NK-92 treated with Interleukin-12 subunit alpha and Interleukin-12 subunit beta, amount 100 ng/mL, for 24 hours (cell line): ENCODE measurements at regions not wholly inside any gene's neighbourhood (a gene's known extent, or its start where the extent isn't known, plus 50 kb on each side); places are given as distances from the start of the nearest gene placed in this dataset.

ENCODE experiments used
- DNase-seq: peaks from one replicate; lab custom pipeline; 2025; lab: John Stamatoyannopoulos, UW

GRCh38 chr2:237171396-237171795, 85.7 kb downstream of the COPS8 start:
- no peak for DNase-seq

GRCh38 chr2:237171881-237172280, 86.2 kb downstream of the COPS8 start:
- DNase-seq = no peak

- no peak for DNase-seq
These were observed 91.4 kb downstream of the COPS8 start for GRCh38 chr2:237177052-237177451.

DNA sequence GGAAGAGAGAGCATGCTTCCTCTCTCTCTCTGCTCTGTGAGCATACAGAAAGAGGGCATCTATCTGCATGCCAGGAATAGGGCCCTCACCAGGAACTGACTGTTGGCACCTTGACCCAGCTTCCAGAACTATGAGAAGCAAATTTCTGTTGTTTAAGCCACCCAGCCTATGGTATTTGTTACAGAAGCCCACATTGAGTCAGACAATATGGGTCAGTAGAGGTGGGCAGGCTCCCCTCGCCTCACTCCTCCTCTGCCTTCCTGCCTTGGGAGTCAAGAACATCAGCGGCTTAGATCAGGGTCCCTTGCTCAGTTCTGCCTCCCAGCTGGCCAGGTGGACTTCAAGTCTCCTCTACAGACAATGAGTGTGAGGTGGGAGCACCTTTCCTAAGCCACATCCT, 92.3 kb downstream of the COPS8 start:
- no peak for DNase-seq

DNA sequence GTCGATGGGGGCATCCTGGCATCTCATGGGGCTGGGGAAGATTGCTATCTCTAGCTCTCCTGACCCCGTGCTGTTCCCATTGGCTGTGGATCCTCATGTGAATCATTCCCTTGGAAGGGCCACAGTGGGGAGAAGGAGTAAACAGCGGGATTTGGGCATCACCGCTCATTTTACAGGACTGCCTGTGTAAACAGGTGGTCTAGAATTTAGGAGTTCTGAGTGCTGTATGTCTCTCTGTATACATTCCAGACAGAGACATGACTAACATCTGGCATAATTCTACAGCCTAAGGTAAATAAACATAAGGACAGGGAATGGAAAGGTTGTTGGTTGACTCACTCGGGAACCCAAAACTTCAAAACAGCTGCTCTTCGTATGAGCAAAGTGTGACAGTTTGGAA, 92.7 kb downstream of the COPS8 start:
- DNase-seq = no peak

GRCh38 chr2:237179161-237179560, 93.5 kb downstream of the COPS8 start:
- no peak for DNase-seq

GRCh38 chr2:237180187-237180586, 94.5 kb downstream of the COPS8 start:
- no peak for DNase-seq

GRCh38 chr2:237180987-237181386, 95.3 kb downstream of the COPS8 start:
- DNase-seq = no peak

- DNase-seq = no peak
These were observed 96.2 kb downstream of the COPS8 start for GRCh38 chr2:237181844-237182243.

- no peak for DNase-seq
These were observed 96.9 kb downstream of the COPS8 start for GRCh38 chr2:237182422-237183123.

DNA sequence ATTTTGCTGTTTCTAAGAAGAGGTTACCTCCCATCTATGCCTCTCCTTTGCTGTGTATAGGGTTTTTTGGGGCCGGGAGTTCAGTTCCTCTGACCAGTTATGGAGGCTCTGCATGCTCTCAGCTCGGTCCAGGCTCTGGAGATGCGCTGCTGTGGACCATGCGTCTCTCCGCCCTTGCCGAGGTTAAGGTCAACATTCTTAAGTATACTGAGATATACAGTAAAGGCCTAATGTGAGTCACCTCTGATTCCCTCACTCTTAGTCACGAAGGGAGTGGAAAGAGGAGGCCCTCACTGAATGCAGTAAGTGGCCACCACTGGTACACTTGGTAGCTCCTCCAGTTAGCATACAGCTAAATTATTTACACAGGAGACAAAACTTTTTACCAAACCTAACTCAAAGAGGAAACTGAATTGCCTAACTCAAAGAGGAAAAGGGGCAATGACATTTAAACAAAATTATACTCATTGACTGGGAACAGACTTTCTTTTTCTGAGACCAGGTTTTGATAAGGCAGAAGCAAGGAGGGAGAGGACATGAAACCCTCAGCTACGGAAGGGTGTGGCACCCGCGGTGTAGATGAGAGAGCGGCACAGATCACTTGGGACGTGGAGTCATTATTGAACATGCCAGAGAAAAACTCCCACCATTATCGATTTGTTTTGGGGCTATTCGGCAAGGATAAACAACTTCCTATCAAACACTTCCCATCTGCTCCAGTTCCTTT, 98.7 kb downstream of the COPS8 start:
- DNase-seq = no peak

DNA sequence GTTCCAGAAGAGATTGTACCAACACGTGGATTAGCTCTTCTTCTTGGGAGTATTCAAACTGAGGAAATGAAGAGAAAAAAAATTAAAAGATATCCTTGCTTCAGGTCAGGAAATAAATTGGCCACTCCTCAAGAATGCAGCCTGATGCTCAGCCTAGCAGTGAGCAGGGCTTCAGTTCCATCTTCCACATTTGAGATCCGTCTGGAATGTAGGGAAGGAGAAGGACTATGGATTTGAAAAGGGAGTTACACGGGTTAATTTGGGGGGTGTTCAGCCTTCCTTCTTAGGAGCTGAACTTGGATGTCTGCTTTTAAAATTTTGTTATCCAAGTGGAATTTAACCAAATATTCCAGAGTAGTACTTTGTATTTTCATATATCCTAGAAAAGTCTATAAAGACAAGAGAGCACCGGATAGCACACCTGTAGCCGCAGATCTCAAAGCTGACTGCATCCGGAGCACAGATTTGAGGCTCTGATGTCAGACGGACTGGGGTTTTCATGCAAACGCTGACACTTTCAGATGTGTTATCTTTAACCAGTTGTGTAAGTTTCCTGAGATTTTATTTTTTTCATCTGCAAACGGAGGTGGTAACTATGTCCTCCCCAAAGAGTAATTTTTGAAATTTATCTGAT, 99.3 kb downstream of the COPS8 start:
- no peak for DNase-seq

DNA sequence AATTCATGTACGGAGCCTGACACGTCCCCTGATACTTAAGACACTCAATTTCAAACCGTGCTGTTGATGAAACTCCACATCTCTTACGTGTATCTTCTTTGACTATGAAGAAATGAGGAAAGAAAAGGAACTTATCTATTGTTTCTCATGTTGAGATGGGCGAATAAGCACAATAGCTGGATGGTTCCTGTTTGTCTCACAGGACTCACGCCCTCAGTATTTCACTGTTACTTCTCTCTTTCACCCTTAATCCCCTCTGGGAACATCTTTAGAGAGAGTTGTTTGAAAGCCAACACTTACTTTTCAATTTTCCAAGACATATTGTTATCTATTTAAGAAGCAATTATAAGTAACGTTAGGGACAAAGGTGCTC, 99.8 kb downstream of the COPS8 start:
- no peak for DNase-seq

DNA sequence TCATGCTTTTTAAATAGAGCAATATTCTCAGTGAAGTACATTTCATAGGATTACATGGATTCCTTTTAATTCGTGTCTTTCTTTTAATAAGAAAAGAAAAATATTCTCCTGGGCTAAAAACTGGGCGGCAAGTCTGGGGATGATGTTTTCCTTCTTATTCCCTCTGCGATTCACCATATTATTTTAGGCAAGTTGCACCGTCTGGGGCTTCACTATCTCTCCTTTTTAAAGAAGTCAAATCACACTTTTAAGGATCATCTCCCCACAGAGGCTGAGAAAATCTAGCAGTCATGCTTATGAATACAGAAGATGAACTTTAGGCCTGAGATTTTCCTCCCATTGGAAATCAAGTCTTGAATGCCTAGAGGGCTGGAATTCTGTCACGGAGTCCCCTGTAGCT, 104.1 kb downstream of the COPS8 start:
- no peak for DNase-seq

- no peak for DNase-seq
These were observed 105.5 kb downstream of the COPS8 start for GRCh38 chr2:237190966-237191713.

DNA sequence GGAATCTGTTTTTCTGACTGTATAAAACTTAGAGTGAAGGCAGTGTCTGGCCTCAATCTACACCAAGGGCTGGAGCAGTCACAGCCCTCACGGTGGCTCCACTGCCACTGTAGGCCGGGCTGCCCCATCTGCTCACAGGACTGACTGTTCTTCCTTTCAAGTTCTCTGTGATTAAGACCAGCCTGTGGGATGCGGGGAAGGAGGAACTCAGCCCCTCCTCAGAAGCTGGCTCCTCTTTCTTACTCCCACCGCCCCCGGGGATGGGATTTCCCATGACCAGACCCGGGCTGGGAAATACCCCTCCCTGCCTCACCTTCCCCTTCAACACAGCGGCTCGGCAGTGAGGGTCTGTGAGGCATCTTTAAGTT, 106.0 kb downstream of the COPS8 start:
- DNase-seq = no peak

GRCh38 chr2:237192881-237193280, 107.2 kb downstream of the COPS8 start:
- DNase-seq = no peak

DNA sequence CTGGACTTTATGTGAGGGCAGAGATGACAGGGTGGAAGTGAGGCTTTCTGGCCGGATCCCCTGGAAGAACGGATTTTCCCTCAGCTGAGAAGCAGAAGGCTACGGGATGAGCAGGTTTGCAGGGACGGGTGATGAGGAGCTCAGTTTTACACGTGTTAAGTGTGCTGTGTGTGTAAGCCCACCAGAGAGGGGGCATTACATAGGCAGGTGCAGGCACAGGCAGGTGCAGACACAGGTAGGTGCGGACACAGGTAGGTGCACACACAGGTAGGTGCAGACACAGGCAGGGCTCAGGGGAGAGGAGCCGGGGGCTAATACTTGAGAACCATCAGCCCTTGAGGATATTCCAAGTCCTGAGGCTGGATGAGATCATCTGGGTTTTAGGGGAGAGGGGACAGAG, 107.7 kb downstream of the COPS8 start:
- no peak for DNase-seq

DNA sequence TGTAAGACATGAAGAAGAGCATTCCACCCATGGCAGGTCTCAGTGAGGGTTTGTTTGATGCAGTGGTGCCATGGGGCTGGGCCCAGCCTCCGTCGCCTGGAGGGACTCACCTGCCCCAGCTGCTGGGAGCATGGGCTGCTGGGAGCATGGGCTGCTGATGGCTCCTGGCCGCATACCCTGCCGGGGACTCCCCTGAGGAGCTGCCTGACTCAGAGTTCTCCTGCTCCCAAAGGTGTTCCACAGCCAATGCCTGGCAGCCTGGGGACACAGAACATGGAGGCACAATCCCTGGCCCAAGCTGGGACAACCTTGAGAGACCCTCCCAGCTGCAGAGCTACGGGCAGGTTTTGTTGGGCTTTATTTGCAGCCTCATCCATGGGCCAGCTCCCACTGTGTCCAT, 108.4 kb downstream of the COPS8 start:
- DNase-seq = no peak

DNA sequence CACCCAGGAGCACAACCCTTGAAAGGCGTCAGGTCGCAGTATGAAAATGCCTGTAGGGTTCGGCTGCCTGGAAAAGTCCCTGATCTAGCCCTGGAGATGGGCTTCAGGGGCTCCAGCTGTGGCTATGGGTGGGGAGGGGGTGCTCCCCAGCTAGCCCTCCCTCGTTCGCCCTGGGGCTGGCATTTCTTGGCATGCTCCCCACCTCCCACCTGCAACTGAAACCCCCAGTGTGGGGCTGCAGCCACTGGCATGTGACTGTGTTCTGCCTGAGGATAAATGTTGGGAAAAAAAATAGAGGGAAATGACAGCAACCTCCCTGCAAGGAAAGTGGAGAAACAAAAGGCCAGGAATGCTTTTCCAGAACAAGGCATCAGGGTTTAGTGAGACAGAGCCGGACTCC, 109.2 kb downstream of the COPS8 start:
- no peak for DNase-seq

DNA sequence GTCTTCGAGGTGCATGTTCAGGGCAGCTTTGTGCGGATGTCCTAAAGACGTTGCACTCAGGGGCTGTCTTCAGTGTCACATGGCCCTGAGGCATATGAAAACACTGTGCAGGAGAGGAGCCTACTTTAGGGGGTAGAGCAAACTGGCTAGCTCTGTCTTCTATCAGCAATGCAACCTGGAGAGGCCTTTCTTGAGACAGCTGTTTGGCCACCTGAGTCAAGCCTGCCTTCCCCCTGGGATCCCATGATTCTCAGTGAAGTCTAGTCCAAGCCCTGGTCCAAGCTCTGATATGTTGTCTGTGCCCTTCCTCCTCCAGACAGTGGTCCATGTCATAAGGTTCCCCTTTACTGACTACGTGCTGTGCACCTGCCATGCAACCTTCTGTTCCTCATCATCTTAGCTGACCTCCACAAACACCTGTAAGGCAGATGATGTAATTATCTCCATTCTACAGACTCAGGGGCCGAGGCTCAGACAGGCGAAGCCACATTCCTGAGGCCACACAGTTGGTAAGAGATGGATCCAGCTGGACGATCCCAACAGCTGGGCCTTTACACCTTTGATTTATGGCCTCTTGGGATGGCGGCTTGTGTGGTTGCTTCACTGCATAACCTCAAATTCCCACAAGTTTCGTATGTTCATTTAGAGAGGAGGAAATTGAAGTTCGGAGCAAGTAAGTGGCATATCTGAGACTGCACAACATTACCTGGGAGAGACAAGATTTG, 109.9 kb downstream of the COPS8 start:
- no peak for DNase-seq

GRCh38 chr2:237196409-237196808, 110.7 kb downstream of the COPS8 start:
- no peak for DNase-seq
